ENCODE measurements at regions not wholly inside any gene's neighbourhood (a gene's known extent, or its start where the extent isn't known, plus 50 kb on each side); places are given as distances from the start of the nearest gene placed in this dataset.

GRCh38 chr11:27178859-27179258, 138.2 kb downstream of the BBOX1 start:
- TF ChIP-seq CTCF (conservative IDR thresholded peaks at IDR 0.05; ENCODE audit: low read depth, low read length) (no peak), RCOR1 (IDR thresholded peaks at IDR 0.05; ENCODE audit: insufficient replicate concordance, low read length) (no peak), ELK1 (IDR thresholded peaks at IDR 0.05; ENCODE audit: borderline replicate concordance, low read depth, low read length) (no peak)
- TF ChIP-seq, protein P1, sequence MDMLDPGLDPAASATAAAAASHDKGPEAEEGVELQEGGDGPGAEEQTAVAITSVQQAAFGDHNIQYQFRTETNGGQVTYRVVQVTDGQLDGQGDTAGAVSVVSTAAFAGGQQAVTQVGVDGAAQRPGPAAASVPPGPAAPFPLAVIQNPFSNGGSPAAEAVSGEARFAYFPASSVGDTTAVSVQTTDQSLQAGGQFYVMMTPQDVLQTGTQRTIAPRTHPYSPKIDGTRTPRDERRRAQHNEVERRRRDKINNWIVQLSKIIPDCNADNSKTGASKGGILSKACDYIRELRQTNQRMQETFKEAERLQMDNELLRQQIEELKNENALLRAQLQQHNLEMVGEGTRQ (IDR thresholded peaks at IDR 0.05; ENCODE audit: low read depth, low read length): no peak
